Psoas muscle (tissue), 7 donors: ENCODE measurements at regions not wholly inside any gene's neighbourhood (a gene's known extent, or its start where the extent isn't known, plus 50 kb on each side); places are given as distances from the start of the nearest gene placed in this dataset.
"Not testable (repeated sequence)": the region's sequence is repeated elsewhere in the genome, so short reads cannot be mapped to it uniquely, and the experiment has no call there.

Source experiments
- ATAC-seq, 4 donors: fragments of 200-7000 bp; cut with Tn5 transposase; one replicate each; pipeline ENCODE4 v1.9.1; 2020; ENCODE audit warnings: moderate library complexity in 3 of 4, mild to moderate bottlenecking in 2 of 4
- DNase-seq, 2 donors: peaks; one replicate each; pipeline ENCODE4 v3.0.0-alpha.2; 2020
- H3K27ac ChIP-seq: fragments of 200-600 bp; one replicate; pipeline ENCODE4 v1.8.0; 2022
- H3K27me3 ChIP-seq, 3 donors: fragments of 200-600 bp in 1 of 3; one replicate each; pipeline versions ENCODE4 v1.6.1 to v1.8.0; 2013 to 2022; ENCODE audit warnings: low read length in 2 of 3, mild to moderate bottlenecking in 2 of 3, moderate library complexity in 1 of 3; ENCODE audit not compliant: insufficient read depth in 3 of 3
- H3K36me3 ChIP-seq, 2 donors: fragments of 200-600 bp in 1 of 2; one replicate each; pipeline versions ENCODE4 v1.6.1 to v1.8.0; 2013 to 2022; ENCODE audit warnings: low read depth in 1 of 2, mild to moderate bottlenecking in 1 of 2, moderate library complexity in 1 of 2; ENCODE audit not compliant: insufficient read depth in 1 of 2
- H3K4me1 ChIP-seq: fragments of 200-600 bp; one replicate; pipeline ENCODE4 v1.8.0; 2022
- H3K4me3 ChIP-seq: fragments of 200-600 bp; one replicate; pipeline ENCODE4 v1.8.0; 2022; ENCODE audit warnings: mild to moderate bottlenecking
- H3K9me3 ChIP-seq: fragments of 200-600 bp; one replicate; pipeline ENCODE4 v1.8.0; 2022
- CTCF ChIP-seq: fragments of 200-600 bp; IDR thresholded peaks from one replicate; pipeline ENCODE4 v1.8.0; 2022; ENCODE audit warnings: antibody characterized with exemption
- WGBS, 3 donors: extraction: QIAGEN DNeasy Blood & Tissue Kit; methylation state at CpG; one replicate each; pipeline versions ENCODE4 v1.1.6 to v1.1.7; 2013; 5-methylcytosine and 5-hydroxymethylcytosine counted together
- intact Hi-C, 2 donors: fragments of 100-400 bp; cut with DNase I; formaldehyde crosslinking; loops; one replicate each; pipeline versions ENCODE4 v1.11.0 to v1.14.2; 2022
- donor health status: healthy with polysubstance abuse.
- donor health status: DM: no; HTN: no; CAD: no; lungs with moderate emphysema.
- donor health status: Bipolar disorder and iron deficiency.
- donor health status: healthy.
- donor health status: DM: yes; HTN: yes; CAD: no.
- donor health status: DM: no; HTN: no; CAD: no.
- donor health status: DM: yes; HTN: yes; CAD: no.

- H3K27ac ChIP-seq, H3K4me3 ChIP-seq, DNase-seq, H3K4me1 ChIP-seq, intact Hi-C loops, H3K27me3 ChIP-seq, H3K36me3 ChIP-seq, ATAC-seq: not testable (repeated sequence)
- H3K9me3 ChIP-seq = peaks cover 16% of the 10 kb centered on the region
- WGBS, 3 donors = 94 to 100% (median 98%) methylated on average over 1 of the region's 1 CpG
These were observed 1793.7 kb downstream of the UQCRFS1 start for GRCh38 chr19:27419217-27419616.

- WGBS, 3 donors = 82 to 89% (median 86%) methylated on average over 2 of the region's 2 CpGs
- intact Hi-C loops = no loop called here
These were observed 1819.4 kb downstream of the UQCRFS1 start for GRCh38 chr19:27393591-27393990.

DNA sequence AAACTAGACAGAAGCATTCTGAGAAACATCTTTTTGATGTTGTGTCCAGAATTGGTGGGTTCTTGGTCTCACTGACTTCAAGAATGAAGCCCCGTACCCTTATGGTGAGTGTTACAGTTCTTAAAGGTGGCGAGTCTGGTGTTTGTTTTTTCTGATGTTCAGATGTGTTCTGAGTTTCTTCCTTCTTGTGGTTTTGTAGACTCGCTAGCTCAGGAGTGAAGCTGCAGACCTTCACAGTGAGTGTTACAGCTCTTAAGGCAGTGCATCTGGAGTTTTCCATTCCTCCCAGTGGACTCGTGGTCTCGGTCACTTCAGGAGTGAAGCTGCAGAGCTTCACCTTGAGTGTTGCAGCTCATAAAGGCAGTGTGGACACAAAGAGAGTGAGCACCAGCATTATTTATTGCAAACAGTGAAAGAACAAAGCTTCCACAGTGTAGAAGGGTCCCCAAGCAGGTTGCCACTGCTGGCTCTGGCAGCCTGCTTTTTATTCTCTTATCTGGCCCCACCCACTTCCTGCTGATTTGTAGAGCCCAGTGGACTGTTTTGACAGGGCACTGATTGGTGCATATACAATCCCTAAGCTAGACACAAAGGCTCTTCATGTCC is 1820.8 kb downstream of the UQCRFS1 start:
- TF ChIP-seq CTCF = no peak
- WGBS, 3 donors = 69 to 76% (median 75%) methylated on average over 5 of the region's 5 CpGs
- no peak for ATAC-seq
- H3K27me3 ChIP-seq = no peaks in the 10 kb centered on the region
- peaks cover 15% of the 10 kb centered on the region for H3K9me3 ChIP-seq
- peak; percentile 2 to 10 for DNase-seq
- intact Hi-C loops = no loop called here
- no peaks in the 10 kb centered on the region for H3K36me3 ChIP-seq
- H3K4me1 ChIP-seq = no peaks in the 10 kb centered on the region
- no peak overlapping the region for H3K4me3 ChIP-seq
- H3K27ac ChIP-seq = no peak overlapping the region

More at GRCh38 chr19:27393591-27393990, 1819.4 kb downstream of the UQCRFS1 start:
- H3K27ac ChIP-seq = no peak overlapping the region
- no peak for TF ChIP-seq CTCF
- ATAC-seq (no peak), DNase-seq (no peak)
- H3K4me3 ChIP-seq = no peak overlapping the region
- no peaks in the 10 kb centered on the region for H3K4me1 ChIP-seq
- H3K36me3 ChIP-seq = no peaks in the 10 kb centered on the region
- no peaks in the 10 kb centered on the region for H3K27me3 ChIP-seq
- H3K9me3 ChIP-seq = peaks cover 11% of the 10 kb centered on the region

- H3K36me3 ChIP-seq, H3K27me3 ChIP-seq, intact Hi-C loops, H3K4me1 ChIP-seq, H3K27ac ChIP-seq, H3K4me3 ChIP-seq, DNase-seq: not testable (repeated sequence)
- ATAC-seq = peak in 1 of 4 donors; percentile 15
- H3K9me3 ChIP-seq = peaks cover 16% of the 10 kb centered on the region
- 40 to 45% (median 44%) methylated on average over 5 of the region's 5 CpGs for WGBS, 3 donors
These were observed 1833.6 kb downstream of the UQCRFS1 start for GRCh38 chr19:27379306-27379705.

GRCh38 chr19:27369603-27370002 is 1843.3 kb downstream of the UQCRFS1 start:
- H3K4me1 ChIP-seq, intact Hi-C loops, ATAC-seq, DNase-seq, H3K27ac ChIP-seq, H3K4me3 ChIP-seq, H3K27me3 ChIP-seq, H3K36me3 ChIP-seq: not testable (repeated sequence)
- WGBS, 3 donors = 30 to 41% (median 39%) methylated on average over 3 of the region's 3 CpGs
- H3K9me3 ChIP-seq = peaks cover 19% of the 10 kb centered on the region

DNA sequence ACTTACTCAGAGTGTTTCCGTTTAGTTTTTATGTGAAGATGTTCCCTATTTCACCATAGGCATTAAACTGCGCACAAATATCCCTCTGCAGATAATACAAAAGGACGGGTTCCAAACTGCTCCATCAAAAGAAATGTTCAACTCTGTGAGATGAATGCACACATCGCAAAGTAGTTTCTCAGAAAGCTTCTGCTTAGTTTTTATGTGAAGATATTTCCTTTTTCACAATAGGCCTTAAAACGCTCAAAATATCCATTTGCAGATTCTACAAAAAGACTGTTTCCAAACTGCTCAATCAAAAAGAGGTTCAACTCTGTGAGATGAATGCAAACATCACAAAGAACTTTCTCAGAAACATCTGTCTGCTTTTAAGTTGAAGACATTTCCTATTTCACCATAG is 1850.5 kb downstream of the UQCRFS1 start:
- H3K27ac ChIP-seq, H3K4me1 ChIP-seq, ATAC-seq, intact Hi-C loops, H3K4me3 ChIP-seq, H3K36me3 ChIP-seq, DNase-seq, H3K27me3 ChIP-seq: not testable (repeated sequence)
- H3K9me3 ChIP-seq = peaks cover 44% of the 10 kb centered on the region
- 44 to 50% (median 49%) methylated on average over 5 of the region's 5 CpGs for WGBS, 3 donors

DNA sequence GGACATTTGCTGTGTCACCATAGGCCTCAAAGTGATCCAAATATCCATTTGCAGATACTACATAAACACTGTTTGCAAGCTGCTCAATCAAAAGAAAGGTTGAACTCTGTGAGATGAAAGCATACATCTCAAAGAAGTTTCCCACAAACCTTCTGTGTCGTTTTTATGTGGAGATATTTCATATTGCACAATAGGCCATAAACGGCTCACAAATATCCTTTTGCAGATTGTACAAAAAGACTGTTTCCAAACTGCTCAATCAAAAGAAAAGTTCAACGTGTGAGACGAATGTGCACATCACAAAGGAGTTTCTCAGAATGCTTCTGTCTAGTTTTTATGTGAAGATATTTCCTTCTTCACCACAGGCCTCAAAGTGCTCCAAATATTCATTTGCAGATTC is 1857.4 kb downstream of the UQCRFS1 start:
- intact Hi-C loops, H3K36me3 ChIP-seq, H3K4me3 ChIP-seq, H3K27ac ChIP-seq, DNase-seq, ATAC-seq, H3K4me1 ChIP-seq, H3K27me3 ChIP-seq: not testable (repeated sequence)
- H3K9me3 ChIP-seq = peaks cover 90% of the 10 kb centered on the region
- WGBS, 3 donors = 38 to 41% (median 41%) methylated on average over 4 of the region's 4 CpGs
